Hepatocyte (in vitro differentiated cells): ENCODE measurements at regions not wholly inside any gene's neighbourhood (a gene's known extent, or its start where the extent isn't known, plus 50 kb on each side); places are given as distances from the start of the nearest gene placed in this dataset.
A peak's percentile ranks its signal among the peaks of the same experiment; 100 is the strongest.

Experiments
- DNase-seq: peaks from one replicate; pipeline ENCODE4 v3.0.0-alpha.2; 2016; ENCODE audit warnings: low spot score
- H2AFZ ChIP-seq: fragments of 200-600 bp; sonication (generic); 2 replicates; pipeline ENCODE4 v1.6.0; 2016; ENCODE audit warnings: antibody characterized with exemption, mild to moderate bottlenecking
- H3K27ac ChIP-seq: fragments of 200-600 bp; sonication (generic); 2 replicates; pipeline ENCODE4 v1.5.1; 2016; ENCODE audit warnings: mild to moderate bottlenecking
- H3K27me3 ChIP-seq: fragments of 200-600 bp; sonication (generic); 2 replicates; pipeline ENCODE4 v1.6.1; 2016
- H3K36me3 ChIP-seq: fragments of 200-600 bp; sonication (generic); replicated peaks from 2 replicates; pipeline ENCODE4 v1.5.1; 2016; ENCODE audit warnings: low read depth; ENCODE audit not compliant: insufficient read depth
- H3K4me1 ChIP-seq: fragments of 200-600 bp; sonication (generic); 2 replicates; pipeline ENCODE4 v1.5.1; 2016; ENCODE audit warnings: mild to moderate bottlenecking, moderate library complexity; ENCODE audit not compliant: insufficient read depth
- H3K4me2 ChIP-seq: fragments of 200-600 bp; sonication (generic); 2 replicates; pipeline ENCODE4 v1.6.0; 2016
- H3K4me3 ChIP-seq: fragments of 200-600 bp; sonication (generic); 2 replicates; pipeline ENCODE4 v1.5.1; 2016; ENCODE audit warnings: mild to moderate bottlenecking
- H3K79me2 ChIP-seq: fragments of 200-600 bp; sonication (generic); 2 replicates; pipeline ENCODE4 v1.6.0; 2017; ENCODE audit warnings: mild to moderate bottlenecking
- H3K9me2 ChIP-seq: fragments of 200-600 bp; sonication (generic); replicated peaks from 2 replicates; pipeline ENCODE4 v1.6.0; 2017; ENCODE audit warnings: mild to moderate bottlenecking; ENCODE audit not compliant: insufficient read depth
- H3K9me3 ChIP-seq: fragments of 200-600 bp; sonication (generic); 2 replicates; pipeline ENCODE4 v1.5.1; 2016; ENCODE audit warnings: low read depth, mild to moderate bottlenecking
- H4K20me1 ChIP-seq: fragments of 200-600 bp; sonication (generic); 2 replicates; pipeline ENCODE4 v1.6.0; 2016; ENCODE audit warnings: mild to moderate bottlenecking; ENCODE audit not compliant: insufficient read depth, poor library complexity, severe bottlenecking
- CTCF ChIP-seq: fragments of 200-600 bp; sonication (generic); IDR thresholded peaks from 2 replicates; pipeline ENCODE4 v1.5.1; 2016; ENCODE audit warnings: antibody characterized with exemption, mild to moderate bottlenecking; ENCODE audit not compliant: poor library complexity
- EZH2 ChIP-seq: fragments of 200-600 bp; sonication (generic); IDR thresholded peaks from 2 replicates; pipeline ENCODE4 v1.6.1; 2016; ENCODE audit warnings: antibody characterized with exemption, mild to moderate bottlenecking, borderline replicate concordance
- EZH2phosphoT487 ChIP-seq: fragments of 200-600 bp; sonication (generic); IDR thresholded peaks from one replicate; pipeline ENCODE4 v1.6.1; 2018; ENCODE audit warnings: antibody characterized with exemption, mild to moderate bottlenecking, low read depth, moderate library complexity; ENCODE audit not compliant: unreplicated experiment, severe bottlenecking
- WGBS: methylation state at CpG from one replicate; pipeline ENCODE4 v1.1.6; 2016; ENCODE audit warnings: low lambda C conversion rate; ENCODE audit errors: missing lambda C conversion rate; 5-methylcytosine and 5-hydroxymethylcytosine counted together

GRCh38 chr2:173537694-173538093, 183.0 kb downstream of the CDCA7 start:
- no peak overlapping the region for H2AFZ ChIP-seq
- H3K36me3 ChIP-seq, result no peaks in the 10 kb centered on the region
- H3K4me2 ChIP-seq, result no peak overlapping the region
- no peaks in the 10 kb centered on the region for H3K9me3 ChIP-seq
- 83% methylated on average over 2 of the region's 2 CpGs for WGBS
- TF ChIP-seq EZH2, result no peak
- TF ChIP-seq EZH2phosphoT487, result no peak
- TF ChIP-seq CTCF, result no peak
- H3K4me3 ChIP-seq, result no peak overlapping the region
- no peak for DNase-seq
- H3K27ac ChIP-seq, result no peak overlapping the region
- H3K27me3 ChIP-seq, result no peaks in the 10 kb centered on the region
- no peaks in the 10 kb centered on the region for H4K20me1 ChIP-seq
- no peaks in the 10 kb centered on the region for H3K79me2 ChIP-seq
- H3K4me1 ChIP-seq, result no peaks in the 10 kb centered on the region
- H3K9me2 ChIP-seq, result no peaks in the 10 kb centered on the region

DNA sequence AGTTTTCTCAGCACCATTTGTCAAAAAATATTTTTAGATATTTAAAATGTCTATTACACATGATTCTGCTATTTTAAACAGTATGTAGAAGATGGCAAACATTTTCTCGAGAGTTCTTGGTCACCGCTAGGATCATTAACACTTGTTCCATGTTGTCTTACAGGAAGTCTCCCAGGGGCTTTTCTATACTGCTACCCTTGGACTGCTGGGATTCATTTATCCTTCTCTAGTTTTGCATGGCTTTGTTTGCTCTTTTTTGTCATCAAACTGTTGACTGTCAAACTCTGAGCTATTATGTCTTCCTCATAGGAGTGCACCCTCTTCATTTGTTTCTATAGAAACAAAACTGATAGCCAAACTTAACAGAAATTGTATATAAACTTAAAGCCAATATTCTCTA, 184.9 kb downstream of the CDCA7 start:
- Histone ChIP-seq H3K27me3 (no peaks in the 10 kb centered on the region), H3K4me1 (no peaks in the 10 kb centered on the region), H2AFZ (no peak overlapping the region), H3K4me2 (no peak overlapping the region), H4K20me1 (no peaks in the 10 kb centered on the region), H3K36me3 (no peaks in the 10 kb centered on the region), H3K9me2 (no peaks in the 10 kb centered on the region), H3K4me3 (no peak overlapping the region), H3K27ac (no peak overlapping the region), H3K9me3 (no peaks in the 10 kb centered on the region), H3K79me2 (no peaks in the 10 kb centered on the region)
- no peak for TF ChIP-seq EZH2phosphoT487
- TF ChIP-seq CTCF, result no peak
- no peak for TF ChIP-seq EZH2
- no peak for DNase-seq
- 98% methylated on average over 2 of the region's 2 CpGs for WGBS

DNA sequence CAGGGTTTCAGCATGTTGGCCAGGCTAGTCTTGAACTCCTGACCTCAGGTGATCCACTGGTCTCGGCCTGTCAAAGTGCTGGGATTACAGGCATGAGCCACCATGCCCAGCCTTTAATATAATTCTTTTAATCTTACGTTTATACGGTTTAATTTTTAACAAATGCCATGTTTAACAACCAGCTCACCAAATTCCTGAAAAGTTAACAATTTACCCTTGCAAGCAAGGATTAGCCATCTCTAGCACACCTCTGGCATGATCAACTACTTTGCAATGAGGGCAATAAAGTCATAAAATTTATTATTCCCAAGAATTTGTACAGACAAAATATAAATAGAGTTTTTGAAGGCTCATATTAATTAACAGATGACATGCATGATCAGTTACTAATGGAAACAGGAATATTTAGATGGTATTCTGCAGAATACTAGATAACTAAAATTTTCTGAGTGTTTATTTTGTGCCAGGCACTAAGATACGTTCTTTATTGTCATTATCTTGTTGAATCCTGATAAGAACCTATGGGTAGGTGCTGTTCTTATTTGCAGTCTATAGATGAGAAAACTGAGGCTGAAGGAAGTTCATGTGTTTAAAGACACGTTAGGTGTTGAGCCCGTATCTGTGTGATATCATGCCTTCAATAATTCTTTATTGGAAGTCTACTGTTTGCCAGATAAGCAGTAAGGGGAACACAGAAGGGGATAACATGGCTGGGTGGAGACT, 190.1 kb downstream of the CDCA7 start:
- Histone ChIP-seq H3K27me3 (no peaks in the 10 kb centered on the region), H3K36me3 (no peaks in the 10 kb centered on the region), H3K79me2 (no peaks in the 10 kb centered on the region), H3K27ac (peak overlapping the region; percentile 70), H3K9me2 (no peaks in the 10 kb centered on the region), H2AFZ (no peak overlapping the region), H3K4me1 (peaks cover 9% of the 10 kb centered on the region), H3K4me3 (no peak overlapping the region), H4K20me1 (no peaks in the 10 kb centered on the region), H3K9me3 (no peaks in the 10 kb centered on the region), H3K4me2 (peak overlapping the region; percentile 3)
- peak; percentile 32 for DNase-seq
- 54% methylated on average over 6 of the region's 6 CpGs for WGBS
- TF ChIP-seq EZH2phosphoT487 (no peak), CTCF (no peak), EZH2 (no peak)
